Activated CD8-positive, alpha-beta T cell treated with anti-CD3 and anti-CD28 coated beads for 36 hours (primary cell): ENCODE measurements at regions not wholly inside any gene's neighbourhood (a gene's known extent, or its start where the extent isn't known, plus 50 kb on each side); places are given as distances from the start of the nearest gene placed in this dataset.

ENCODE experiments used
- ATAC-seq: fragments of 200-7000 bp; cut with Tn5 transposase; one replicate; pipeline ENCODE4 v1.10.0; 2021; ENCODE audit warnings: mild to moderate bottlenecking, moderate library complexity
- CTCF ChIA-PET: fragments of 350-600 bp; sonication (Branson Sonifier 250); formaldehyde crosslinking; loops from one replicate; lab custom pipeline; 2021; ENCODE audit warnings: antibody characterized with exemption; lab: Charles Lee
- POLR2A ChIA-PET: fragments of 350-600 bp; sonication (Branson Sonifier 250); formaldehyde crosslinking; loops from one replicate; lab custom pipeline; 2021; ENCODE audit warnings: antibody characterized with exemption; lab: Charles Lee
- DNase-seq: peaks from one replicate; pipeline ENCODE4 v3.0.0-alpha.2; 2020
- H3K27ac Mint-ChIP-seq: one replicate; pipeline ENCODE4 v1.8.0; 2021; ENCODE audit warnings: mild to moderate bottlenecking, mixed read lengths
- H3K27me3 Mint-ChIP-seq: one replicate; pipeline ENCODE4 v1.8.0; 2021; ENCODE audit warnings: mixed read lengths
- H3K36me3 Mint-ChIP-seq: one replicate; pipeline ENCODE4 v1.8.0; 2021; ENCODE audit warnings: low read depth, mixed read lengths
- H3K4me1 Mint-ChIP-seq: one replicate; pipeline ENCODE4 v1.8.0; 2021; ENCODE audit warnings: low read depth, mixed read lengths
- H3K4me3 Mint-ChIP-seq: one replicate; pipeline ENCODE4 v1.8.0; 2021; ENCODE audit warnings: mild to moderate bottlenecking, moderate library complexity, mixed read lengths
- H3K9me3 Mint-ChIP-seq: one replicate; pipeline ENCODE4 v1.8.0; 2021; ENCODE audit warnings: mixed read lengths
- CTCF ChIP-seq: fragments of 200-600 bp; IDR thresholded peaks from one replicate; pipeline ENCODE4 v1.8.0; 2022; ENCODE audit warnings: antibody characterized with exemption, mild to moderate bottlenecking
- intact Hi-C: fragments of 100-400 bp; cut with micrococcal nuclease; formaldehyde crosslinking; loops from one replicate; pipeline ENCODE4 v1.10.0; 2022

DNA sequence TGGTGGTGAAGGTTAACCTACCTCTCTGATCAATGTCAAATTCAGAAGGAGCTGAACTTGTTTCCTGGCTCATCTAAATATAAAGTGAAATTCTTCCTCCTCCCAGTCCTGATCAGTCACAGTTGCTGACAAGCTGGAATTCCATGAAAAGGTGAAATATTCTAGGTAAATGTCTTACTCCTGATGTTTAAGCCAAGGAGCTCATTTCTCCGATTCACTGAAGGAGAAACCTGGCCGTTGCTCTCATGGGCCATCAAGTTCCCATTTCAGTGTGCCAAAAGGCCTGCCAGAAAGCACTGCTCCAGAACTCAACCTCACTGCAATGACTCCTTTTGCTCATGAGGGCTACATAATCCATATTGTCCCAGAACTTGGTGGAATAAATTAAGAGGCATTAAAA is 707.5 kb downstream of the GALC start:
- no peak overlapping the region for H3K27ac Mint-ChIP-seq
- DNase-seq (no peak), ATAC-seq (no peak)
- no peak overlapping the region for H3K4me3 Mint-ChIP-seq
- no peak for TF ChIP-seq CTCF
- H3K36me3 Mint-ChIP-seq, result no peaks in the 10 kb centered on the region
- H3K4me1 Mint-ChIP-seq, result no peaks in the 10 kb centered on the region
- H3K9me3 Mint-ChIP-seq, result peaks cover 1% of the 10 kb centered on the region
- CTCF ChIA-PET, result no interaction called here
- H3K27me3 Mint-ChIP-seq, result no peaks in the 10 kb centered on the region
- POLR2A ChIA-PET, result no interaction called here
- intact Hi-C loops, result no loop called here

- no peak overlapping the region for H3K27ac Mint-ChIP-seq
- no peaks in the 10 kb centered on the region for H3K36me3 Mint-ChIP-seq
- no peaks in the 10 kb centered on the region for H3K9me3 Mint-ChIP-seq
- intact Hi-C loops, result no loop called here
- H3K4me1 Mint-ChIP-seq, result no peaks in the 10 kb centered on the region
- no peak overlapping the region for H3K4me3 Mint-ChIP-seq
- ChIA-PET POLR2A (no interaction called here), CTCF (no interaction called here)
- DNase-seq (no peak), ATAC-seq (no peak)
- H3K27me3 Mint-ChIP-seq, result no peaks in the 10 kb centered on the region
- no peak for TF ChIP-seq CTCF
Observed at GRCh38 chr14:87283547-87283946, 709.4 kb downstream of the GALC start.

DNA sequence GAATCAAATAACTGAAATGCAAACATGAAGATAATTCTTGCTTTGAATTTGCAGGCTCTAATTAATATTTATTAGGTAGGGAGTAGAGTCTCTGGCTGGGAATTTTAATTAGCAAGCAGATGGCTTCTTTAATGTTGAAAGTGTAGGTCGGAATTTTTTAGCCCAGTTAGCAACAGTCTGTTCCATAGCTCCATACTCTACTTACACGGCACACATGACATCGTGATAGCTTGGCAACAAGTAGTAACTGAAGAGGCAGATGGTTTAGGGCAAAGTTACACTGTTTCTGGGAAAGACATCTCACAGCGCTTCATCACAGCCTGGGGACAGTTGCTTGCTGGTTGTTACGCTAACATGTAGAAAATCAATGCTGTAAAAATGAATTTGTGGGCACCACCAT is 710.7 kb downstream of the GALC start:
- Mint-ChIP-seq H3K27me3 (no peaks in the 10 kb centered on the region), H3K27ac (no peak overlapping the region), H3K36me3 (no peaks in the 10 kb centered on the region), H3K4me3 (no peak overlapping the region), H3K9me3 (no peaks in the 10 kb centered on the region), H3K4me1 (no peaks in the 10 kb centered on the region)
- ChIA-PET CTCF (no interaction called here), POLR2A (no interaction called here)
- ATAC-seq (no peak), DNase-seq (no peak)
- TF ChIP-seq CTCF, result no peak
- intact Hi-C loops, result no loop called here

- no peak for ATAC-seq
- no peaks in the 10 kb centered on the region for H3K36me3 Mint-ChIP-seq
- H3K4me3 Mint-ChIP-seq, result no peak overlapping the region
- ChIA-PET CTCF (no interaction called here), POLR2A (no interaction called here)
- no peak for DNase-seq
- H3K4me1 Mint-ChIP-seq, result no peaks in the 10 kb centered on the region
- peaks cover 5% of the 10 kb centered on the region for H3K9me3 Mint-ChIP-seq
- no peaks in the 10 kb centered on the region for H3K27me3 Mint-ChIP-seq
- no peak overlapping the region for H3K27ac Mint-ChIP-seq
- TF ChIP-seq CTCF, result no peak
- intact Hi-C loops, result no loop called here
Observed at GRCh38 chr14:87278415-87278814, 714.6 kb downstream of the GALC start.

- TF ChIP-seq CTCF, result no peak
- Mint-ChIP-seq H3K4me1 (no peaks in the 10 kb centered on the region), H3K9me3 (peaks cover 7% of the 10 kb centered on the region), H3K27me3 (no peaks in the 10 kb centered on the region), H3K27ac (no peak overlapping the region), H3K36me3 (no peaks in the 10 kb centered on the region), H3K4me3 (no peak overlapping the region)
- CTCF ChIA-PET, result no interaction called here
- DNase-seq (no peak), ATAC-seq (no peak)
- intact Hi-C loops, result no loop called here
- POLR2A ChIA-PET, result no interaction called here
Observed at GRCh38 chr14:87271331-87271730, 721.7 kb downstream of the GALC start.
